ENCODE measurements at regions not wholly inside any gene's neighbourhood (a gene's known extent, or its start where the extent isn't known, plus 50 kb on each side); places are given as distances from the start of the nearest gene placed in this dataset.

DNA sequence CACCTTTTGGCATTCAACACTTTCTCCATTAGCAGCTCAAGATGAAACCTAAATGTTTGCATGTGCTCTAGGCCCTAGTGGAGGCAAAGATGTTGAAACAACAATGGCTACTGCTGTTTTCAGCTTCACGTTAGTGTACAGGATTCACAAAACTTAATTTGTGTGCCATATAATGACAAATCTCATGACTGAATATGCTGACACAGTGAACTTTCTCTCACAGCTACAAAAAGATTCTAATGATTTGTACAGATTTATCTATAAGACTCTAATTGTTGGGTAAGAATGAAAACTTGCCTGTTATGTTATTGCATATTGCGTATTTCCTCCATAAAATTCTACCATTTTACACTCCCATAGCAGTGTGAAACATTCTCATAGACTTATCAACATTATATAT lies 97.5 kb downstream of the CETN3 start:
- H3K4me3 ChIP-seq (ENCODE audit: low read length in 3 of 3): no peak overlapping the region
- H3K9me3 ChIP-seq (ENCODE audit: control insufficient read depth in 2 of 3, insufficient read depth in 1 of 3, low read length in 3 of 3): no peaks in the 10 kb centered on the region
- no peak for FAIRE-seq
- intact Hi-C loops (cut with DNase I): no loop called here
- no peak for TF ChIP-seq CTCF (IDR thresholded peaks at IDR 0.05; ENCODE audit: borderline replicate concordance, extremely low read depth, insufficient read depth)
- H3K27ac ChIP-seq (ENCODE audit: low read depth in 2 of 2, low read length in 2 of 2): no peak overlapping the region
- H3K4me1 ChIP-seq (ENCODE audit: control insufficient read depth in 2 of 3, insufficient read depth in 2 of 3, low read depth in 1 of 3, low read length in 3 of 3): no peaks in the 10 kb centered on the region
- no peak overlapping the region for H3K9ac ChIP-seq (ENCODE audit: low read length in 3 of 3)
- no peak for DNase-seq
- no peaks in the 10 kb centered on the region for H3K36me3 ChIP-seq (ENCODE audit: control insufficient read depth in 2 of 3, insufficient read depth in 3 of 3, low read length in 3 of 3)
- H3K27me3 ChIP-seq (ENCODE audit: control insufficient read depth, insufficient read depth, low read length): no peaks in the 10 kb centered on the region

GRCh38 chr5:90311401-90311800 lies 98.2 kb downstream of the CETN3 start:
- DNase-seq (no peak), FAIRE-seq (no peak)
- H3K4me1 ChIP-seq (ENCODE audit: control insufficient read depth in 2 of 3, insufficient read depth in 2 of 3, low read depth in 1 of 3, low read length in 3 of 3): no peaks in the 10 kb centered on the region
- intact Hi-C loops (cut with DNase I): no loop called here
- H3K9me3 ChIP-seq (ENCODE audit: control insufficient read depth in 2 of 3, insufficient read depth in 1 of 3, low read length in 3 of 3): no peaks in the 10 kb centered on the region
- no peak for TF ChIP-seq CTCF (IDR thresholded peaks at IDR 0.05; ENCODE audit: borderline replicate concordance, extremely low read depth, insufficient read depth)
- H3K27me3 ChIP-seq (ENCODE audit: control insufficient read depth, insufficient read depth, low read length): no peaks in the 10 kb centered on the region
- H3K4me3 ChIP-seq (ENCODE audit: low read length in 3 of 3): no peak overlapping the region
- H3K36me3 ChIP-seq (ENCODE audit: control insufficient read depth in 2 of 3, insufficient read depth in 3 of 3, low read length in 3 of 3): no peaks in the 10 kb centered on the region
- no peak overlapping the region for H3K27ac ChIP-seq (ENCODE audit: low read depth in 2 of 2, low read length in 2 of 2)
- no peak overlapping the region for H3K9ac ChIP-seq (ENCODE audit: low read length in 3 of 3)

DNA sequence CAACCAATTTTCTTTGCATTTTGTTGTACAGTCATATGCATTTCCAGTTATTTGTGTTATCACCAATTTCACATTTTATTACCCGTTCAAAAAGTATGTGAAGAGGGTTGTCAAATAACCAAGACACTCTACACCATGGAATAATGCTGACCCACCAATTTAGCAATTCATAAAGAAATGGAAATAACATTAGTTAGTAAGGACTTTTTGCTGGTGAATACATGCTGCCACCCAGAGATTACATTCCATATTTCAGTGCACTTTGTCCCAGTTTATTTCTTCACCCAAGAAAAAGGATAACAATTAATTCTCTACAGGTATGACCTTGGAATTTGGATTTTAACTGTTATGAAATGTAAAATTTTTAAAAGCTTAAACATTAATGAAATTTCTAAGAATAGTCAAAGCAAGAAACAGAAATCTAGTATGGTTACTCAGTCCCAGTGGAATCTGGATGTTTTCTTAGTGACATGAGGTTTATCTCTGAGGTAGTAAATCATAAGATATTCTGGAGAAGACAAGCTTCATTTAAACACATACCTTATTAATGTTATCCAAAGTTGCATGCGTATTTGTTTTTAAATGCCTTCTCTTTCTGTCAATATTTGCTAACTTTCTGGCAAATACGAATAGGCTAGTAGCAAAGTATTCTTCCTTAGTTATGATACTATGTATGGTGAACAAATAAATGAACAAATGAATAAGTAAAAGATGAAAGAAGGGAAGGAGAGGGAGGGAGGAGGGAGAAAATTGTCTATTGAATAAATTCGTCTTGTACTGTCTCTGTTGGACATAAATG lies 100.6 kb downstream of the CETN3 start:
- no peak overlapping the region for H3K9ac ChIP-seq (ENCODE audit: low read length in 3 of 3)
- DNase-seq (no peak), FAIRE-seq (no peak)
- H3K36me3 ChIP-seq (ENCODE audit: control insufficient read depth in 2 of 3, insufficient read depth in 3 of 3, low read length in 3 of 3): no peaks in the 10 kb centered on the region
- no peaks in the 10 kb centered on the region for H3K9me3 ChIP-seq (ENCODE audit: control insufficient read depth in 2 of 3, insufficient read depth in 1 of 3, low read length in 3 of 3)
- H3K4me3 ChIP-seq (ENCODE audit: low read length in 3 of 3): no peak overlapping the region
- intact Hi-C loops (cut with DNase I): no loop called here
- no peaks in the 10 kb centered on the region for H3K27me3 ChIP-seq (ENCODE audit: control insufficient read depth, insufficient read depth, low read length)
- no peak overlapping the region for H3K27ac ChIP-seq (ENCODE audit: low read depth in 2 of 2, low read length in 2 of 2)
- TF ChIP-seq CTCF (IDR thresholded peaks at IDR 0.05; ENCODE audit: borderline replicate concordance, extremely low read depth, insufficient read depth): no peak
- no peaks in the 10 kb centered on the region for H3K4me1 ChIP-seq (ENCODE audit: control insufficient read depth in 2 of 3, insufficient read depth in 2 of 3, low read depth in 1 of 3, low read length in 3 of 3)

DNA sequence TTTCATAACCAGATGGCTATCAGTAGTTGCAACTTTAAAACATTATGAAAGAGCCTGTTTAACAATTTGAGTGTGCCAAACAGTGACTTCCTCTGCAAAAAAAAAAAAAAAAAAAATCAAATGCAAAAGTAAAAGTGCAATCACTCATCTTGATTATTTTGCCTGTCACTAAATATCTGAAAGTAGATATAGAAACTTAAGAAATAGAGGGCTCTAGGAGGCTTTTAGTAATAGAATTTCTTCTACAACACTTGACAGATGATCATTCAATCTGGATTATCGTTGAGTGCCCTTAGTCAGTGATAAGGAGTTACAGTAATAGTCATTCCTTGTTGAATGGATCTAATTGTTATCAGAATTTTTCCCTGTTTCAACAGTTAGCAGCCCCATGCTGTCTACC lies 101.8 kb downstream of the CETN3 start:
- no peaks in the 10 kb centered on the region for H3K9me3 ChIP-seq (ENCODE audit: control insufficient read depth in 2 of 3, insufficient read depth in 1 of 3, low read length in 3 of 3)
- no peaks in the 10 kb centered on the region for H3K36me3 ChIP-seq (ENCODE audit: control insufficient read depth in 2 of 3, insufficient read depth in 3 of 3, low read length in 3 of 3)
- no peak for DNase-seq
- no peak overlapping the region for H3K9ac ChIP-seq (ENCODE audit: low read length in 3 of 3)
- H3K4me3 ChIP-seq (ENCODE audit: low read length in 3 of 3): no peak overlapping the region
- no peak for FAIRE-seq
- H3K4me1 ChIP-seq (ENCODE audit: control insufficient read depth in 2 of 3, insufficient read depth in 2 of 3, low read depth in 1 of 3, low read length in 3 of 3): no peaks in the 10 kb centered on the region
- H3K27ac ChIP-seq (ENCODE audit: low read depth in 2 of 2, low read length in 2 of 2): no peak overlapping the region
- no peaks in the 10 kb centered on the region for H3K27me3 ChIP-seq (ENCODE audit: control insufficient read depth, insufficient read depth, low read length)
- intact Hi-C loops (cut with DNase I): no loop called here
- TF ChIP-seq CTCF (IDR thresholded peaks at IDR 0.05; ENCODE audit: borderline replicate concordance, extremely low read depth, insufficient read depth): no peak
